SK-N-MC (cell line): ENCODE measurements at regions not wholly inside any gene's neighbourhood (a gene's known extent, or its start where the extent isn't known, plus 50 kb on each side); places are given as distances from the start of the nearest gene placed in this dataset.

ENCODE experiments used
- DNase-seq: peaks from one replicate; pipeline ENCODE4 v3.0.0-alpha.2; 2011; ENCODE audit warnings: low read depth, low spot score
- H3K27ac ChIP-seq: fragments of 200-600 bp; sonication (generic); 2 replicates; pipeline ENCODE4 v1.5.1; 2016; ENCODE audit warnings: mixed run types
- H3K36me3 ChIP-seq: fragments of 200-600 bp; sonication (generic); 2 replicates; pipeline ENCODE4 v1.6.1; 2017; ENCODE audit warnings: antibody characterized with exemption, low read length, mixed read lengths; ENCODE audit not compliant: insufficient read depth
- H3K4me3 ChIP-seq: fragments of 200-600 bp; sonication (generic); 2 replicates; pipeline ENCODE4 v1.5.1; 2016
- H3K9ac ChIP-seq: fragments of 200-600 bp; sonication (generic); 2 replicates; pipeline ENCODE4 v1.8.0; 2017; ENCODE audit warnings: mixed run types, mixed read lengths; ENCODE audit not compliant: insufficient read length
- H3K9me3 ChIP-seq: fragments of 200-600 bp; sonication (generic); 2 replicates; pipeline ENCODE4 v1.6.1; 2017; ENCODE audit warnings: low read depth, mild to moderate bottlenecking, antibody characterized with exemption, low read length, moderate library complexity, mixed read lengths
- EZH2 ChIP-seq: fragments of 200-600 bp; sonication (generic); IDR thresholded peaks from one replicate; pipeline ENCODE4 v1.6.1; 2017; ENCODE audit warnings: antibody characterized with exemption
- FOXP2 ChIP-seq: optimal IDR thresholded peaks from 2 replicates; pipeline ENCODE3; 2011; ENCODE audit warnings: mild to moderate bottlenecking, moderate library complexity; ENCODE audit not compliant: insufficient read depth; ENCODE audit errors: extremely low read length, control extremely low read depth
- POLR2AphosphoS5 ChIP-seq: IDR thresholded peaks from 2 replicates; pipeline ENCODE4 v1.6.1; 2012; ENCODE audit warnings: mild to moderate bottlenecking, low read depth, low read length, borderline replicate concordance

DNA sequence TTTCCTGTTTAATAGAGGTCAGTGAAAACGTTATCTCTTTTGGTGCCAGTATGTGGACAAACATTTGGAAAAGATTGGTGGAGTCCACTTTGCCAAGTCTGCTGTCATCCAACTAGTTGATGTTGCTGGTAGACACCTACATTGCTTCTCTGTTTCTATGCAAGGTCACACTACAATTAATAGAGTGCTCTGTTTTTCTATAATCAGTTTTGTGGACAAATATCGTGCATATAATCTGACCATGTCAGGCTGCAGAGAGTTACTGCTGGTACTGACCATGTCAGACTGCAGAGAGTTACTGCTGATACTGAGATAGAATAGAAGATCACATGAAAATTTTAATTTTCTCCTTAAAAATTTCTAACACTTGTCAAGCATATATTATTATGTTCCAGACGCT lies 603.3 kb downstream of the TSN start:
- H3K36me3 ChIP-seq = no peaks in the 10 kb centered on the region
- H3K9me3 ChIP-seq = no peaks in the 10 kb centered on the region
- H3K9ac ChIP-seq = no peak overlapping the region
- H3K4me3 ChIP-seq = no peak overlapping the region
- no peak for TF ChIP-seq POLR2AphosphoS5
- TF ChIP-seq FOXP2 = no peak
- TF ChIP-seq EZH2 = no peak
- no peak overlapping the region for H3K27ac ChIP-seq
- DNase-seq = no peak

DNA sequence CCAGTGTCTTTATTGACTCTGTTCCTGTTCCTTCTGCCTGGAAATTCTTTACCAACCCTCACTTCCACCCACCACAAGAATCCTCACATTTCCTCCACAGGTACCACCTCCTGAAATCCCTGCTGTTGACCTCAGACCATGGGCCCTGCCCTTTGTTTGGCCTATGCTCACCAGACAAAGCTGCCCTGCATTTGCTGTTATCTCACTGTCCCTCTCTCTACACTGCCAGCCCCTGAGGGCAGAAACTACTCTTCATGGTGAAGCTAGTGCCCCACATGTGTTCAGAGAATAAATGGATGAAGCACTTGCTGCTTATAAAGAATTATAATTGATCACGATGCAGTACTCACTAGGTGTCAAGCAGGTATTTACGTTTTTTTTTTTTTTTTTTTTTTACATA lies 608.4 kb downstream of the TSN start:
- DNase-seq = no peak
- no peak for TF ChIP-seq EZH2
- no peak for TF ChIP-seq POLR2AphosphoS5
- no peak for TF ChIP-seq FOXP2

DNA sequence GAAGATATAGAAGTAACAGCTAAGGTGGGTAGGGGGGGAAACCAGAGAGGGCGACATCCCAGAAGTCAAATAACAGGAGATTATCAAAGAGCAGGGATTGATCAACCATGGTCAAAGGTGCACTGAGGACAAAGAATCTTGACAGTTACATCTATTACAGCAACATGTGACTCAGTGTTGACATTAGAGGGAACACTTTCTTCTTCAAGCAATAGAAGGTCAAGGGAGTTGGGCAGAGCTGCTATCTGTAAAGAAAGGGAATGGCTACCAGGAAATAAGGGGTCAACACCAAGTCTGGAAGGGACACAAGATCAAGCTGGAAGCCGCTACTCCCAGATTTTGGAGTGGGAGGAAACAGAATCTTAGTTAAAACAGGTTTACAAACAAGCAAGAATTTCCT lies 611.0 kb downstream of the TSN start:
- Histone ChIP-seq H3K4me3 (no peak overlapping the region), H3K27ac (no peak overlapping the region), H3K36me3 (no peaks in the 10 kb centered on the region), H3K9me3 (no peaks in the 10 kb centered on the region), H3K9ac (no peak overlapping the region)
- no peak for DNase-seq
- TF ChIP-seq POLR2AphosphoS5 (no peak), FOXP2 (no peak), EZH2 (no peak)

More for the DNA sequence above, 608.4 kb downstream of the TSN start:
- H3K27ac ChIP-seq = no peak overlapping the region
- no peaks in the 10 kb centered on the region for H3K9me3 ChIP-seq
- H3K9ac ChIP-seq = no peak overlapping the region
- no peak overlapping the region for H3K4me3 ChIP-seq
- no peaks in the 10 kb centered on the region for H3K36me3 ChIP-seq

DNA sequence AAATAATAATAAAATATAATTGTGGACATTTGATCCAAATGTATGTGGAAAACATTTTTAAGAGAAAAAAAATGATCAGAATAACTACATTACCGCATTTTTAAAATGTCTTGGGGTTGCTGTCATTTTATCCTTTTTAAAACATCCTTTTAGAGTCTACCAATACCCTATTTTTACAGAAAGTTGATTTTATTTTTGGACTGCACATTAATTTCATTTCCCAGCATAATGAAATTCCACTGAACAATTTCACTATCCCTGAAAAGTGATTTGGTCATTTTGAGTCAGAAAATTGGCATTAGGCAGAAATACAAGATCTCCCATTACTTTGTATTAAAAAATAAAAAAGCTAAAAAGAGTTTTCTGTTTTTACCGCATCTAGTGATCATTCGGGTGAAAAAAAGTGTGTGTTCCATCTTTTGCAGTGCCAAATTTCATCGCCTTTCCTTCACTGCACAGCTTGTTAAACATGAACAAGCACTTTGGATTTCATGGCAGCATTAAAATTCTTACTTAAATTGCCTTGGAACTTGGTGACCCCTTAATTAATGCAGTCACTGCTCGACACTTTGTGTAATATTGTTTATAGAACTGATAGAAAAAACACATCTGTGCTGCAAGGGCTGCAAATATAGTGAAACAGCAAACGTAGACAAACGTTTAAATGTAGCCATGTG lies 611.7 kb downstream of the TSN start:
- Histone ChIP-seq H3K27ac (no peak overlapping the region), H3K4me3 (no peak overlapping the region), H3K9ac (no peak overlapping the region), H3K36me3 (no peaks in the 10 kb centered on the region), H3K9me3 (no peaks in the 10 kb centered on the region)
- no peak for DNase-seq
- TF ChIP-seq POLR2AphosphoS5 (no peak), EZH2 (no peak), FOXP2 (no peak)

- Histone ChIP-seq H3K9me3 (no peaks in the 10 kb centered on the region), H3K27ac (no peak overlapping the region), H3K9ac (no peak overlapping the region), H3K4me3 (no peak overlapping the region), H3K36me3 (no peaks in the 10 kb centered on the region)
- TF ChIP-seq POLR2AphosphoS5 = no peak
- TF ChIP-seq FOXP2 = no peak
- no peak for TF ChIP-seq EZH2
- DNase-seq = no peak
Observed at GRCh38 chr2:122367646-122368010, 612.2 kb downstream of the TSN start.

DNA sequence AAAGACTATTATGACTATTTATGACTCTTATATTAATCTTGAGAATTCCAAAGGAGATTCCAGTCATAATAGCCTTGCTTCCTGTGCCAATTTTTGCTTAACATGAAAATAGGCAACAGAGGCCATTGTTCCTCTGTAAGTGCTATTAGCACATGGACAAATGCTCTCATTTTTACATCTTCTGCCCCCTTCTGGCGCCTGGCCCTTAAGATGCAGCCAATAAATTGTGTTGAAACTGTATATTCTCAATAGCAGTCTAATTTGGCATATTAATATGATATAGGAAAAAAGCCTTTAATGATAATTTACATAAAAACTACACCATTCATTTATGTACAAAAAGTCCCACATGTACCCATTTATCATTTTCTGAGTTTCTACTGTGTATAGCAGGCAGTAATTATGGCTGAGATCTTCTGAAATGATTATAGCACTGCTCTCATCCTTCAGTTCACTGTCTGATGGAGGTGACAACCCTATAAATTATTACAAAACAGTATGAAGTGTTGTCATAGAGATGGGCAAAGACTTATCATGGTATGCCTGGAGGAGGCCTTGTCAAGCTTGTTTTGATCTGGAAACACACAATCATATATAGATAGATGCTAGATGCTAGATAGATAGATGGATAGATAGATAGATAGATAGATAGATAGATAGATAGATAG lies 613.3 kb downstream of the TSN start:
- H3K27ac ChIP-seq = no peak overlapping the region
- TF ChIP-seq POLR2AphosphoS5 (no peak), EZH2 (no peak), FOXP2 (no peak)
- no peak overlapping the region for H3K9ac ChIP-seq
- H3K4me3 ChIP-seq = no peak overlapping the region
- DNase-seq = no peak
- no peaks in the 10 kb centered on the region for H3K36me3 ChIP-seq
- H3K9me3 ChIP-seq = no peaks in the 10 kb centered on the region

DNA sequence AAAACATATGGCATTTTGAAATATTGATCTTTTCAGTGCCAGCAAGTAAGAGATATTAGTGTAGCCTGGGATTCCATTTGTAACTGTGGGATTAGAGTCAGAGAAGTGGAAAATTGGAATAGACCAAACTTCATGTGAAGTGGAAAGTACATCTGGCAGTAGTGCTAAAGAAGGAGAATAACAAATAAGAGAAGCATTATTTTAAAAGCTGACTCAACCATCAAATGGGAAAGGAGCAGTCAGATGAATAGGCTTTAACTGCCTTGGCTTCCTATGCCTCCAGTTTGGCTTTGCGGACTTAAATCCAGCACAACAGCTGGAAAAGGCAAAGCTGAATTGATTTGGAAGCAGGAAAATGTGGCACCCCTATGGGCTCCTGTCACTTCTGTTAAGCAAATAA lies 623.1 kb downstream of the TSN start:
- H3K4me3 ChIP-seq = no peak overlapping the region
- no peak for TF ChIP-seq POLR2AphosphoS5
- TF ChIP-seq EZH2 = no peak
- no peak for TF ChIP-seq FOXP2
- no peak overlapping the region for H3K27ac ChIP-seq

GRCh38 chr2:122384768-122385333 lies 629.4 kb downstream of the TSN start:
- no peaks in the 10 kb centered on the region for H3K9me3 ChIP-seq
- H3K4me3 ChIP-seq = no peak overlapping the region
- no peak overlapping the region for H3K27ac ChIP-seq
- DNase-seq = no peak
- no peak overlapping the region for H3K9ac ChIP-seq
- no peaks in the 10 kb centered on the region for H3K36me3 ChIP-seq
- no peak for TF ChIP-seq FOXP2
- no peak for TF ChIP-seq POLR2AphosphoS5
- no peak for TF ChIP-seq EZH2

More for the DNA sequence above, 623.1 kb downstream of the TSN start:
- Histone ChIP-seq H3K9me3 (no peaks in the 10 kb centered on the region), H3K9ac (no peak overlapping the region), H3K36me3 (no peaks in the 10 kb centered on the region)
- DNase-seq = no peak
